LNCAP (cell line): ENCODE measurements at regions not wholly inside any gene's neighbourhood (a gene's known extent, or its start where the extent isn't known, plus 50 kb on each side); places are given as distances from the start of the nearest gene placed in this dataset.

Source experiments
- TF ChIP-seq, protein P1 (sequence below): fragments of 450-650 bp; IDR thresholded peaks from 2 replicates; pipeline ENCODE4 v1.5.1; 2017; ENCODE audit warnings: mild to moderate bottlenecking

DNA sequence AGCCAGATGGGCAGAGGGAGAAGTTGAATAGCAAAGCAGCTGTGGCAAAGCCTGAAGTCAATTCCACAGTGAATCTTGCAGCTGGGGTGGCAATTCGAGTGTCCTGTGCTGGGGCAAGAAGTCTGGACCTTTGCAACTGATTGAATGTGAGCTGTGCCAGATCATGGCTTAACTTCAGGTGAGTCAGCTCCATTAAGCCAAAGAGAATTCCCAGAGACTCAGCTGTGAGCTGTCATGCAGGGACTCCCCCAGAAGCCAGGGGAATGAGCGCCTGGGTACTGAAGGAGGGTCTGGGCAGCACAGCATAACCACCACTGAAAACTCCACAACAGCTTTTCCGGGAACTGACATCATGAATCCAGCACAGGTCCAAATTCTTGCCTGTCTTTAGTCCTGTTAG is 153.5 kb upstream of the TRPC7 start:
- TF ChIP-seq, protein P1, sequence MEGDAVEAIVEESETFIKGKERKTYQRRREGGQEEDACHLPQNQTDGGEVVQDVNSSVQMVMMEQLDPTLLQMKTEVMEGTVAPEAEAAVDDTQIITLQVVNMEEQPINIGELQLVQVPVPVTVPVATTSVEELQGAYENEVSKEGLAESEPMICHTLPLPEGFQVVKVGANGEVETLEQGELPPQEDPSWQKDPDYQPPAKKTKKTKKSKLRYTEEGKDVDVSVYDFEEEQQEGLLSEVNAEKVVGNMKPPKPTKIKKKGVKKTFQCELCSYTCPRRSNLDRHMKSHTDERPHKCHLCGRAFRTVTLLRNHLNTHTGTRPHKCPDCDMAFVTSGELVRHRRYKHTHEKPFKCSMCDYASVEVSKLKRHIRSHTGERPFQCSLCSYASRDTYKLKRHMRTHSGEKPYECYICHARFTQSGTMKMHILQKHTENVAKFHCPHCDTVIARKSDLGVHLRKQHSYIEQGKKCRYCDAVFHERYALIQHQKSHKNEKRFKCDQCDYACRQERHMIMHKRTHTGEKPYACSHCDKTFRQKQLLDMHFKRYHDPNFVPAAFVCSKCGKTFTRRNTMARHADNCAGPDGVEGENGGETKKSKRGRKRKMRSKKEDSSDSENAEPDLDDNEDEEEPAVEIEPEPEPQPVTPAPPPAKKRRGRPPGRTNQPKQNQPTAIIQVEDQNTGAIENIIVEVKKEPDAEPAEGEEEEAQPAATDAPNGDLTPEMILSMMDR = no peak

DNA sequence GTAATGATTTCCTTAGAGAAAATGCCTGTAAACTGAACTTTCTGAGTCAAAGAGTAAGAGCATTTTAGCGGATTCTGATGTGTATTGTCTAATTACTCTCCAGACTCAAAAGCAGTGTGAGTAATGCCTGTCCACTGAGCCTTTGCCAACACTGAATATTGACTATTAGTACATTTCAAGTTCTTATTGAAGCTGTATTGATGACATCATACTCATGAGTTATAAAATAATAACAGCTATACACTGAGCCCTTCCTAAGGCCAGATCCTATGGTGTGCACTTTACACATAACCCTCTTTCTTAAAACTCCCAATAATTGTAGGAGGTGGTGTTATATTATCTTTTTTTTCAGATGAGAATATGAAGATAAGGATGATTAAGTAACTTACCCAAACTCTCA is 152.8 kb upstream of the TRPC7 start:
- TF ChIP-seq, protein P1 = no peak

DNA sequence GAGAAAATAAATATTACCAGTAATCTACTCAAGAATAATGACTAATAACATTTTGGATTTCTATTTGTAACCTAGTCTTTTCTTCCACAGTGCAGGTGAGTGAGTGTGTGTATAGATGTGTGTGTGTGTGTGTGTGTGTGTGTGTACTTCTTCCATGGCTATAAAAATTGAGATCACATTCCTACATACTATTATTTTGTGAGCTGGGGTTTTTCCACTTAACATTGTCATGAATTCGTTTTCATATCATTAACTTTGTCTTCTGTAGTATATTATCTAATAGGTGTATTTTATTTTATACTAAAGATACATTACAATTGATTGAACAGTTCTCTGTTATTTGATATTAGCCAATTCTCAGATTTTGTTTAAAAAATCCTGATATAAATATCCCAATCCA is 152.4 kb upstream of the TRPC7 start:
- TF ChIP-seq, protein P1 = no peak

DNA sequence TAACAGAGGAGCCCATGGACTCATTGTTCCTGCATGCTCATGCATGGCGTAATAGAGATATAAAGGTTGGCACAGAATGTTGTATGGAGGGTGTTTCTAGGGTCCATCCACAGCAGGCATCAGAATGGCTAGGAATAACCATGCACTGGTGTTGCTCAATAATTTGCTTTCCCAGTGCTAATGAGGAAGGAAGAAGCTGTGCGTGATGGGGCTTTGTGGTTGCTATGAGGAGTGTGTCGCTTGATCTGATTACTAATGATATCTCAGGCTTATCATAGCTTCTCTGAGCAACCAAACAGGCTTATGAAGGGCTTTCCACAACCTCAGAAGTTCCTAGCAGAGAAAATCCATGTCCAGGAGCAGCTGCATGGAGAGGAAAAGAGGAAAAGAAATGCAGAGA is 151.3 kb upstream of the TRPC7 start:
- TF ChIP-seq, protein P1 = no peak

DNA sequence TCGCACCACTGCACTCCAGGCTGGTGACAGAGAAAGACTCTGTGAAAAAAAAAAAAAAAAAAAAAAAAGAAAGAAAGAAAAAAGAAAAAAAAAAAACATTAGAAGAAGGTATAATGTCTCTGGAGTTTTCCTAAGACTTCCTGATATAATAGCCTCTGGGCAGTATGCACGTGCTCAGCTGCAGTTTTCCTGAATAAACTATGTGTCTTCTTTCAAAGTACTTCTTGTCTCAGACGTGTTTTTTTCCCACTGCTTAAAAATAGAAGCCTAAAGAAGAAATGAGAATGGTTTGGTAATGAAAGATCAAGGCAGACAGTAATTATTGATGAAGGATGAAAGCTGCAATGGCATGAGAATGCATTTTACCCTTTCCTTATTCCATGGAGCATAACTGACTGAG is 148.1 kb upstream of the TRPC7 start:
- TF ChIP-seq, protein P1 = no peak

DNA sequence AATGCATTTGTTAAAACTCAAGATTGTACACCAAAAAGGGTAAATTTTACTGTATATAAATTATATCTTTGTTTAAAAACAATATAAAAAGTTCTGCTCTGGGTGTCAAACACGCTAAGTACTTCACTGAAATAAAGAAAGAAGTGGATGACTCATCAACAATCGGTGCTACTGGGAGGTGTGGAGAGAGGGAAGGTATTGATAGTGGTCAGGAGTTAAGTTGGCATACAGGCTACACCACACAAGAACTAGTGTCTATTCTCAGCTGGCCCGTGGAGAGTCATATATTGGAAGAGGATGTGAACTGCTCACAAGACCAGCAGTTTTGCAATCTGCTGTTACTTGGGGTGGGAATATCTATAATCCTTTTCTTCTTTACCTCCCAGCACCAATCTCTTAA is 145.7 kb upstream of the TRPC7 start:
- TF ChIP-seq, protein P1 = no peak

DNA sequence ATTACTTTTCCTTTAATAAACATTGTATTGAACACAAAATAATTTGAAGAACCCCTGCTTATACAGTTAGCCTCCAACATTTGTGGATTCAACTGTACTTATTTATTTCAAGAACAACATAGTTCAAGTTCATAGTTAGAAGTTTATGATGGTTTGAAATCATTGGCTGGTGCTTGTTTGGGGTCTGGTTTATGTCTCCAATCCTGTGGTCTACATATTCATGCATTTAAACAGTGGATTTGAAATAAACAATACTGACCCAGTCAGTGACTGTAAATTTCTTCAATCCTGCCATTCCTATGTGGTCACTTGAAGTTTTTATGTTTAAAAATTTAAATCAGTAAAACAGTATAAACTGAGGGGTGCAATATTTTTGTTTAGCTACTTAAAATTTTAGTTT is 145.1 kb upstream of the TRPC7 start:
- TF ChIP-seq, protein P1 = no peak

DNA sequence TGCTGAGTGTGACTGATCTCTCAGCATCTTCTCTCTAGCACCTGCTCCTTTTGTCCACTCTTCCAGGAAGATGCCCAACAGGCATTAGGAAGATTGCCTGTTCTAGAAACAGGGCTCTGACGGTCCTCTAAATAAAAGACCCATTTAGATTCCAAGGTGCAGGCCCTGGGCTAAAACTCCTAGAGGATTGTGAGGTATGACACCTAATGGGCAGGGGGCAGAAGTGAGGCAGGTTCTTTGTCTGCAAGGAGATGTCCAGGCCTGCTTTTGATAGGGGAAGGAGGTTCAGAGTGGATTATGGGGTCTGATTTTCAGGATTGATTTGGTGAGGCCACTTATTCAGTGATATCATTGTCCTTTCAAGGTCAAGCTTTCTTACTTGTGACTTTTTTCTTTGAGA is 140.8 kb upstream of the TRPC7 start:
- TF ChIP-seq, protein P1 = no peak
